Dedifferentiated amniotic fluid mesenchymal stem cell (primary cell): ENCODE measurements at regions not wholly inside any gene's neighbourhood (a gene's known extent, or its start where the extent isn't known, plus 50 kb on each side); places are given as distances from the start of the nearest gene placed in this dataset.
"Not testable (repeated sequence)": the region's sequence is repeated elsewhere in the genome, so short reads cannot be mapped to it uniquely, and the experiment has no call there.

Experiments
- DNase-seq: peaks from one replicate; pipeline ENCODE4 v3.0.0-alpha.2; 2016; ENCODE audit errors: extremely low spot score

DNA sequence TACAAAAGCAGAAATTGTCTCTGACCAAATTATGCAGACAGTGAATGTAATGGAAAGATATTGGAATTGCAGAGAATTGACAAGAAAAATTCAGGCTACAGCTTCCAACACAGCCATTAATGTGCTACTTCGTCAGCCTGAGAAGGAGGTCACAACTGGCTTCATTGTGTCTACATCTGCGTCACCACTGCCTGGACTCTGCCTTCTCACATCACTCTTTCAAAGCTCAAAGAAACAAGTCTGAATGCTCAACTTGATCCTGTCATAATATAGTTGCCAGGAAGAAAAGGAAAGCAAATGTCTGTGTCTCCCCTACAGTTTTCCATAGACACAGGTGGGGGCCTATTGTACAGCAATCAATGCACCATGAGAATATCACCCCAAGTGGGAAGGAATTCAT lies 806.5 kb upstream of the CDH10 start:
- no peak for DNase-seq

DNA sequence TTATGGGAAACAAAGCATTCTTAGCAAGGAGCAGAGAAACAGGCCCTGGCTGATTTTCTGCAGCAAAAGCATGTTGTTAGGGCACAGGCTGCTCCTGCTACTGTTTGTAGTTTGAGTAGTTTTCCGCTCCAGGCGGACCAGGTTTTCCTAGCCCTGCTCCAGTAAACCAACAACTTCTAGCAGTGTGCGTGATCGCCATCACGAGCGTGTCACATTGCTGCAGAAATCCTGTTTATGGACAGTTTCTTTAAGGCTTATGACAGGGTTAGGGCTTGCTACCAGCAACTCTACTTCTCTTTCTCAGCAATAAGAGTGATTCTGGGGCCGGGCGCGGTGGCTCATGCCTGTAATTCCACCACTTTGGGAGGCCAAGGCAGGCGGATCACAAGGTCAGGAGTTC lies 803.9 kb upstream of the CDH10 start:
- DNase-seq = no peak

DNA sequence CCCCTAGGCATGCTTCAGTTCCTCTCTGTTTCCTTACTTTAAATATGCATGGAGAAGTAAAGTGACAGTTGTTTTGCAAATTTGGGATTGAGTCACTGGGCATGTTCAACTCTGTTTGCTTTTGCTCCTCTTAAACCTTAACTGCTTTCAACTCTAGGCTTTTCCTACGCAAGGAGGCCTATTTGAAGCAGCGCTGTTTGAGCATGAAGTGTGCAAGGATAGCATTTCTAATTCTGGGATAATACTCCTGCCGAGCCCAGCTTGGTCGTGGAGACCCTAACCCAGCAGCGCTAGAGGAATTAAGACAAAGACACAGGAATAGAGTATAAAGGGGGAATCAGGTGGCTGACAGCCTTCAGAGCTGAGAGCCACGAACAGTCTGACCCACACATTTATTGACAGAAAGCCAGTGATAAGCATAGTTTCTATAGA lies 803.4 kb upstream of the CDH10 start:
- DNase-seq = no peak

DNA sequence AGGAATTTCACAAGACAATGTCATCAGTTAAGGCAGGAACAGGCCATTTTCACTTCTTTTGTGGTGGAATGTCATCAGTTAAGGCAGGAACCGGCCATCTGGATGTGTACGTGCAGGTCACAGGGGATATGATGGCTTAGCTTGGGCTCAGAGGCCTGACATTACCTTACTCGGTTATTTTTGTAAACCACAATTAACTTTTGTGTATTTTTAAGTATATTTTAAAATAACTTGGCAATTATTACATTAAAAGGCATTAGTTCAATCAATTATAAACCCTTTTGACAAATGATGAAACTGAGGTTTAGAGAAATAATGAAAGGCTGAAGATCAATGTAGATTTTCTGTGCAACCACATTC lies 801.3 kb upstream of the CDH10 start:
- DNase-seq = not testable (repeated sequence)

DNA sequence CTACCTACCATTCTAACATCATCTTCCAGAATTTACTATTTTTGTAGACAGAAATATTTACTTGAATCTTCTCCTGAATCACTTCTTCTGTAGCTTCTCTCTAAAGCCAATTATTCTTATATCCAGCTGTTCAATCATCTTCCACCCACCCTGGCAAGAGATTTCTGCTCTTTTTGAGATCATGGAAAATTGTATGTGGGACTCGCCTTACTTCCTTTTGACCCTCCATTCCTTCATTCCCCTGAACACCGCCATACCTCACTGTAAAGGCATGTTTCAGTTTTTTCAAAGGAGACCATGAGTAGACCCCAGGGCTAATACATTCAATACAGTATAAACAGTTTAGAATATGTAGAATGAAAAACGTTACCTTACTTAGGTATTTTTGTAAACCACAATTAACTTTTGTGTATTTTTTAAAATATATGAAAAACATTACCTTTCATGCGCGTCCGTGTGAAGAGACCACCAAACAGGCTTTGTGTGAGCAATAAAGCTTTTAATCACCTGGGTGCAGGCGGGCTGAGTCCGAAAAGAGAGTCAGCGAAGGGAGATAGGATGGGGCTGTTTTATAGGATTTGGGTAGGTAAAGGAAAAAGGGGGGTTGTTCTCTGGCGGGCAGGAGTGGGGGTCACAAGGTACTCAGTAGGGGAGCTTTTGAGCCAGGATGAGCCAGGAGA lies 800.7 kb upstream of the CDH10 start:
- not testable (repeated sequence) for DNase-seq

DNA sequence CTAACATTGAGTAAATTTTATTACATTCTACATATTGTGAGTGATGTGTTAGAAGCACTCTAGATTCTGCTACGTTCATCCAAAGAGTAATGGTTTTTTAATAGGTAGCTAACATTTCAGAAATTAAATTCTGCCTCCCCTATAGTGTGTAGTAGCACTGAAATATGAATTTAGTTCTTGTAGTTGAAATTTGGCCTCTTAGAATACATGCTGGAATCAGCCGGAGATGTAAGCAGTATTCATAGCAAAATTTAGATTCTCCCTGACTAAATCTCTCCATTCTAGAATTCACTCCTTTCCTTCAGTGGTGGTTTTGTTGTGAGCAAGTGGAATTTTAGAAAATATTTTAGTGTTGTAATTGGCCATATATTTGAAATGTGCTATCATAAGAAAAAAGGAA lies 799.9 kb upstream of the CDH10 start:
- DNase-seq = no peak

DNA sequence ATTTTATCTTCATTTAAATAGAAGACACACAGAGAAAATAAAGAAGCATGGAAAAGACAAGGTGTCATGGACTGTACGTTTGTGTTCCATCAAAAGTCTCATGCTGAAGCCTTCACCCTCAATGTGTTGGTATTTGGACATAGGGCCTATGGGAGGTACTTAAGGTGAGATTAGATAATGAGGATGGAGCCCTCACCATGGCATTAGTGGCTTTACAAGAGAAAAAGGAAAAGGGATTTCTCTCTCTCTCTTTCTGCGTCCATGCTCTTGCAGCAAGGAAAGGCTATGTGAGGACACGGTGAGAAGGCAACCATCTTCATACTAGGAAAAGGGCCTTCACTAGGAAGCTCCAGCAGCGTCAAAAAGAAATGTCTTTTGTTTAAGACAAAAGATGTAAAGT lies 797.0 kb upstream of the CDH10 start:
- no peak for DNase-seq

DNA sequence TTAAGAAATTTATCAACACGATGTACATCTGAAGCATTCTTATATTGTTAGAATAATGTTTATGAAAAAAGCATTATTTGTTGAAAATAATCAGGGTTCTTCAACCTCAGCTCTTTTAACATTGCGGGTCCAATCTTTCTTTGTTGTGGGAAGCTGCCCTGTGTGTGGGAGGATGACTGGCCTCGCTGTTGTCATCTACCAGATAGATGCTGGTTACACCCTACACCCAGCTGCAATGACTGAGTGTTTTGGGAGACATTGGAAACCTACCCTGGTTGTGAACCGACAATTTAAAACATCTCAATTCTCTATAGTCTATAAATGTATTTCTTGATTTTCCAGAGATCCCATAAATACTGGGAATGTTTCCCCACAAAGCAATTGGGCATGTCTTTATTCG lies 794.2 kb upstream of the CDH10 start:
- no peak for DNase-seq

DNA sequence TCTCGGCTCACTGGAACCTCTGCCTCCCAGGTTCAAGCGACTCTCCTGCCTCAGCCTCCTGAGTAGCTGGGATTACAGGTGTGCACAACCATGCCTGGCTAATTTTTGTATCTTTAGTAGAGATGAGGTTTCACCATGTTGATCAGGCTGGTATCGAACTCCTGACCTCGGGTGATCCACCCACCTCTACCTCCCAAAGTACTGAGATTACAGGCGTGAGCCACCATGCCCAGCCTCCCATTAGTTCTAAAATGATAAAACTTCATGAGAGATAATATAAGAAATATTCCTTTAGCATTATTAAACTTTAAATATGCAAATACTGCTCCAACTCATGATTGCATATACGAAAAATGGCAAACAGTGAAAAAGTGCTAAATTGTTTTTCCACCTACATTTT lies 793.6 kb upstream of the CDH10 start:
- DNase-seq = not testable (repeated sequence)

DNA sequence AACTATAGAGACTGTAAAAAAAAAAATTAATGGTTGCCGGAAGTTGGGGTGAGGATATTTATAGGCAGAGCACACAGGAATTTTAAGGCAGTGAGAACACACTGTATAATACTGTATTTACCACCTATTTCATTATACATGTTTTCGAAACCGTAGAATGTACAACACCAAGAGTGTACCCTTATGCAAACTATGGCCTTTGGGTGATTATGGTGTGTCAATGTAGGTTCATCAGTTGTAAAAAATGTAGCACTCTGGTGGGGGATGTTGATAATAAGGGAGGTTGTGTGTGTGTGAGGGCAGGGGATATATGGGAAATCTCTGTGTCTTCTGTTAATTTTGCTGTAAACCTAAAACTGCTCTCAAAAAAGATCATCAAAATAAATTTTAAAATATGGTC lies 791.7 kb upstream of the CDH10 start:
- DNase-seq = no peak

DNA sequence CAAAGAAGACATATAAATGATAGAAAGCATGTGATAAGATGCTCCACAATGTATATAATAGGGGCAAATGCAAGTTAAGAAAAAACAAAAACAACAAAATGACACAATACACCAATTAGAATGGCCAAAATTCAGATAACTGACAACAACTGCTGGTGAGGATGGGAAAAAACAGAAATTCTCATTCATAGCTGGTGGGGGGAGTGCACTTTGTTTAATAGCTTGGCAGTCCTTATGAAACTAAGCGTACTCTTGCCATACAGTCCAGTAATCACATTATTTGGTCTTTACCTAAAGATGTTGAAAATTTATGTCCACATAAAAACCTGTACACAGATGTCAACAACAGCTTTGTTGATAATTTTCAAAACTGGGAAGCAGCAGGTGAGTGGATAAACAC lies 791.1 kb upstream of the CDH10 start:
- DNase-seq = no peak

DNA sequence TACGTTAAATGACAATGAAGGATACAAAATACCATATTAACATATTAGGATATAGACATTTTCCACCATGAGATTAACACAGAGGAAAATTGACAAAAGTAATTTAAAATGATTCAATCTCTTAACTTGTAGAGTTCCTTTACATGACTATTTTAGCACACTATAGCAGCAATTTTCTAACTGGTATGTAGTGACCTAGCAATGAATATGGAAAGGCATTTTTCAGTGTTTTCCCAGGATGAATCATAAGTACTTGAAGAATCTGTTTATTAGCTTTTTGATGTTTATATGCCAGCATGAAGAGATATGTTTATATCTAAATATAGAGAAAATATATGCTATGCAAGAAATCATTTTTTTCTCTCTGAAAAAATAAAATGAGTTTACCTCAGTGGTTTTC lies 782.5 kb upstream of the CDH10 start:
- DNase-seq = no peak

DNA sequence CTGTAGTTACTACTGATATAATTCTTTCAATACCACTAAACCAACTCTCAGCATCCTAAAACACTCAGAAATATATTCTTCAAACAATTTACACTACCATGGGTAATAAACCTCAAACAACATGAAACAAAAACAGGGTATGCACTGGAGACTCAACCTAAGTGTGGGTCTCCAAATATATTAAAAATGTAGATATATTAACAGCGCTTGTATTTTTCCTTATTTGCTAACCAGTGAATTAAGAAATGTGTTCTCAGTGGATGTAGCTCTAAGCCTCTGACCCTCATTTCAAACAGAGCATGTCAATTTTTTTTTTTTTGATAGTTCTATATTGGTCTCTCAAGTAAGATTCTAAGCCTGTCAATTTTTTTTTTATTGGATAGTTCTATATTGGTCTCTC lies 778.5 kb upstream of the CDH10 start:
- no peak for DNase-seq

DNA sequence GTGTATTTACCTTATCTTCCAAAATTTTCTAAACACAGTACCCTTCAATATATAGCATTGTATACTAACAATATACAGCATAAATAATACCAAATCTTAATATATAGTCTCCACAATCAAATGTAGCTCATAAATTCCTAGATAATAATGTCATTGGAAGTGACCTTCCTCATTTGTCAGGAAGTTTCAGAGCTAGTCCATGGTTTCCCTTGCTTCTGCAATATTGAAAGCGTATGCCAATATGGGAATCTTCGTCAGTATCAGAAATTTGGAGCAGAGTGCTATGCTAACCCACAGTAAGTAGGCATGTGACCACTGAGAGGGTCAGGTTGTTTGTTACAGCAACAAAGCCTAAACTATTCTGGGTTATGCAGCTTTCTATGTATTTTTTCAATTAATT lies 774.9 kb upstream of the CDH10 start:
- no peak for DNase-seq

DNA sequence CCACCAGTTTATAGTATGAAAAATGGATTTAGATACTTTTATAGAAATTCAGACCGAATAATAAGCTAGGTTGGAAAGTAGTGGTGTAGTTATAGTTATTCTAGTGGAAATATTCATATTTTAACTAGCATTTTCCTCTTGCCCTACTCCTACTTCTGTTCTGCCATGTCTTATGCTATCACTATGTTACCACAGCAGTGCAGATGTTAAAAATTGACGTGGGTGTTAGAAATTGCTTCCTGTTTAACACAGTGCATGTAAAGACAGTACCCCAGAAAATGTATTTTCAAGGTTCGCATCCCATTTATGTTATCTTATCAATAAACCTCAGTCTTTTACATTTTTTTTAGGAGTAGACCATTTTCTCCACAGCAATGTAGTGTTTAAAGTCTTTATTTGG lies 774.2 kb upstream of the CDH10 start:
- no peak for DNase-seq

DNA sequence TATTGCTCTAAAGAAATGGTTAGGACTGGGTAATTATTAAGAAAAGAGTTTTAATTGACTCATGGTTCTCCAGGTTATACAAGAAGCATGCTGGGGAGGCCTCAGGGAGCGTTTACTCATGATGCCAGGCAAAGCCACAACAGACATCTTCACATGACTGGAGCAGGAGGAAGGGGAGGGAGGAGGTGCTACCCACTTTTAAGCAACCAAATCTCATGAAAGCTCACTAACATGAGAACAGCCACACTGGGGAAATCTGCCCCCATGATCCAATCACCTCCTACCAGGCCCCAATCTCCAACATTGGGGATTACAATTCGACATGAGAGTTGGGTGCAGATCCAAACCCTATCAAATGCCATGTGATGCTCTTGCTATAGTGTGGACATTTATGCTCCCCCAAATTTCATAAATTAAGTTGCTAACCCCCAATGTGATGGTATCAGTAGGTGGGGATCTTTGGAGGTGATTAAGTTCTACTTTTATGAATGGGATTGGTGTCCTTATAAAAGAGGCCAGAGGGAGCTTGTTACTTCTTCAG lies 773.6 kb upstream of the CDH10 start:
- no peak for DNase-seq

DNA sequence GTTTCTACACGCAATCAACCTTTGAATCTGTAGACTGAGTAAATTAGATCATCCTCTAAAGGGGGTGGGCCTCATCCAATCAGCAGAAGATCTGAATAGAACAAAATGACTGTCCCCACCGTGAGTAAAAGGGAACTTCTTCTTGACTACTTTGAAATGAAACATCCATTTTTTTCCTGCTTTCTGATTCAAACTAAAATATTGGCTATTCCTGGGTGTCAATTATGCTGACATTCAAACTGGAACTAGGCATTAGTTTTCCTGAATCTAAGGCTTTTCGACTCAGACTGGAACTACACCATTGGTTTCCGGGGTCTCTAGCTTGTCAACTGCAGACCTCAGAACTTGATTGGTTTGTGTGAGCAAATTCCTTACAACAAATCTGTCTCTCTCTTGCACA lies 772.2 kb upstream of the CDH10 start:
- no peak for DNase-seq

DNA sequence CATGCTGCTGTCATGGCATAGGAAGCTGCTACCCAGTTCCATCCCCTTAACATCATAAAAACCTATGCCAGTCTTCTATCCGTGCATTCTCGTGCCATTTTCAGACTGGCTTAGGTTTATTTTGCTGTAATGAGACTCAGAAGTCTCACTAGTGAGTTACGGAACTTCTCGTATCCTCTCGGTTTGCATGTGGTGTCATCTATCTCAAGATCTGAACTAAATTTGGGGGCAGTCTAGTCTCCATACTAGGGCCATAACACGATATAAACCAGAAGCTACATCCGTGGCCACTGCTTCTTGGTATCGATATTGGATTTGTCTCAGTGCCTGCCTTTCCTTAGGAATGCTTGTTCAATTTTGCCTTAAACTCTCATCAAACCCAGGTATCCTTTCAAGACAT lies 771.2 kb upstream of the CDH10 start:
- no peak for DNase-seq

DNA sequence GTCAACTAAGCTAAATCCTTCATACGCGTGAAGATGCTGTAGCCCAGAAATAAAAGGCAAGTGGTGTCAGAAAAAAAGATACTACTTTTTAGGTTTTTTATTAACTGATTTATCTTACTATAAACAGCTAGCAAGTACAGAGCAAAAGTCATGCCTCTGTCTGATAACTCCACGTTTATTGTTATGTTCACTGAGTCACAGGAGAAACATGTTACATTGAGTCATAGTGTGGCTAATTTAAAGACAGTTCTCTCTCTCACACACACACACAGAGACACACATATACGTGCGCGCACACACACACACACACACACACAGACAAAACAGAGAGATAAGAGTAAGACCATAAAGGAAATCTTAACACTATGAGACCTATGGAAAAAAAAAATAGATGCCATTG lies 770.0 kb upstream of the CDH10 start:
- no peak for DNase-seq

DNA sequence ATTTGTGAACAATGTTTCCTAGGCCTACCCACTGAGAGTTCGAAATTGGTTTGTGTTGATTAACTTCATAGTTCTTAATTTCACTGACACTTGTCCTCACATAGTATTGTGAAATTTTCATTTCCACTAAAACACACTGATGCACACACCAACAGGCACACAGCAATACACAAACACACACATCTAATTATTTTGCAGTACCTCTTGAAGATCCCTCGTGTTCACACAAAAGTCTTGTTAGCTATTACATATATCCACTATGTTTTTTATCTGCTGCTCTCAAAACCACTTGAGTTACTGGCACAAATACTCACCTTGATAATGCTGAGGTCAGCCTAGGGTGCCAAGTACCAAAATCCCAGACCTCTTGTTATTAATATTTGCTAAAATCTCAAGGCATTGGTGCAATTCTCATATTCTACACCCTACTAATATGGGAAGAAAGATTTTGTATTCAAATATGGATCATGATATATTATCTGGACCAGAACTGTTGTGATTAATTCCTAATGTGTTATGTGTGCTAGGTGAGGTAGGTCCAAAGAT lies 767.4 kb upstream of the CDH10 start:
- no peak for DNase-seq

DNA sequence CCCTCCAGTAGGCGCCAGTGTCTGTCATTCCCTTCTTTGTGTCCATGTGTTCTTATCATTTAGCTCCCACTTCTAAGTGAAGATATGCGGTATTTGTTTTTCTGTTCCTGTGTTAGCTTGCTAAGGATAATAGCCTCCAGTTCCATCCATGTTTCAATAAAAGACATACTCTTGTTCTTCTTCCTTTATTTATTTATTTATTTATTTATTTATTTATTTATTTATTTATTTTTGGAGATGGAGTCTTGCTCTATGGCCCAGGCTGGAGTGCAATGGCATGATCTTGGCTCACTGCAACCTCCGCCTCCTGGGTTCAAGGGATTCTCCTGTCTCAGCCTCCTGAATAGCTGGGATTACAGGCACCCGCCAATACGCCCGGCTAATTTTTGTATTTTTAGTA lies 762.6 kb upstream of the CDH10 start:
- DNase-seq = not testable (repeated sequence)

DNA sequence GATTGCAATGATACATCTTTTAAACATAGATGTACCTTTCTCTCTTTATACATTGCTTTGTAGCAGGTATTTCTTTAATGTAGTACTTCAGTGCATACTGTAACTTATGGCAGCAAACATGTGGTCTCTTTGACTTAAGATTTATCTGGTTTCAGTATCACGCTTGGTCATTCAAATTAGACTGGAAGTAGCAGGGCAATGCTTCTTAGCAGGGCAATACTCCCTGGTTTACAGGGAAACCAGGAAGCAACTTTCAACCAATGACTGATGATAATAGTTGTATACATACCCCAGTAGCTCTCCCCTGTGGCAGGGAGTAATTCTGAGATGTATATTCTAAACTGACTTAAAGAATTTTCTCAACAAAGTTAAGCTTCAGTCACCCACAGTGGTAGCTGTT lies 761.1 kb upstream of the CDH10 start:
- no peak for DNase-seq

DNA sequence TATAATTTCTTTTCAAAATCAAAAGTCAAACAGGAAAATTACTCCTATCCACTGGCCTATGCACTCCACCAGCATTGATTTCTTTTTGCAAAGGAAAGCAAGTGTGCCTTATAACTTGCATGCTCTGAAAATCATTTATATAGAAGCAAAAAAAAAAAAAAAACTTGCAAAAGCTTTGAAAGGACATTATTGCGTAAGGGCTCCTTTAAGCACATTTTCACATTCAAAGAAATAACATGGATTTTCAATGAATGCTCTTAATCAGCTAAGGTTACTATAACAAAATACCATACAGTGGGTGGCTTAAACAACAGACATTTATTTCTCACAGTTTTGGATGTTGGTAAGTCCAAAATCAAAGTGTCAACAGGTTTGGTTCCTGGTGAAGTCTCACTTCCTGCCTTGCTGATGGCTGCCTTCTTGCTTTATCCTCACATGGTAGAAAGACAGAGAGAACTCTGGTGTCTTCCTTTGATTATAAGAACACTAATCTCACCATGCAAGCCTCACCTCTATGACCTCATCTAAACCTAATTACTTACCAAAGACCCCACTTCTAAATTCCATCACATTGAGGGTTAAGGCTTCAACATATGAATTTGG lies 755.2 kb upstream of the CDH10 start:
- DNase-seq = no peak

DNA sequence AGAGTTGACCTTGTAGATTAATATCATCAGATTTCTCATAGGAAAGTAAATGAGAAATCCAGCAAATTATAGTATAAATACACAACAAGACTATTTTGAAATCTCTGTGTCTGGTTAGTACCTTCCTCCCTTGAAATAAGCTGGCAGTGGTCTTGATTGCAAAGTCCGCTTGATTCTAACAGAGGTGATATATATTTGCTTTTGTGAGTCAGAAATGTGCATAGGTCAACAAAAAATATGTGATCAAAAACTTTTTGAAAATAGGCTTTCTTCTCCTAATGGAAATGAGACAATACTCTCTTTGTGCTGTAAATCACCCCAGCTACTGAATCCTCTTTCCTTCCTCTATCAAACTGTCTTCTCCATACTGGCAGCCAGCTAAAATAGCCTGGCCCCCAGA lies 749.2 kb upstream of the CDH10 start:
- no peak for DNase-seq
